Renal cortical epithelial cell (primary cell): ENCODE measurements at regions not wholly inside any gene's neighbourhood (a gene's known extent, or its start where the extent isn't known, plus 50 kb on each side); places are given as distances from the start of the nearest gene placed in this dataset.
"Not testable (repeated sequence)": the region's sequence is repeated elsewhere in the genome, so short reads cannot be mapped to it uniquely, and the experiment has no call there.

Experiments used
- DNase-seq: peaks from one replicate; pipeline ENCODE4 v3.0.0-alpha.2; 2011; ENCODE audit warnings: low read depth

GRCh38 chr10:80750268-80750667 is 212.6 kb downstream of the SH2D4B start:
- no peak for DNase-seq

- DNase-seq: no peak
Observed at GRCh38 chr10:80751940-80752339, 214.2 kb downstream of the SH2D4B start.

- no peak for DNase-seq
Observed at GRCh38 chr10:80753612-80754011, 215.9 kb downstream of the SH2D4B start.

GRCh38 chr10:80755893-80756292 is 218.2 kb downstream of the SH2D4B start:
- DNase-seq: no peak

- DNase-seq: no peak
Observed at GRCh38 chr10:80759693-80760092, 222.0 kb downstream of the SH2D4B start.

- DNase-seq: no peak
Observed at GRCh38 chr10:80760914-80761371, 223.2 kb downstream of the SH2D4B start.

GRCh38 chr10:80767963-80768362 is 230.3 kb downstream of the SH2D4B start:
- DNase-seq: no peak

GRCh38 chr10:80769700-80770160 is 232.0 kb downstream of the SH2D4B start:
- DNase-seq: no peak

- no peak for DNase-seq
Observed at GRCh38 chr10:80770239-80770638, 232.5 kb downstream of the SH2D4B start.

GRCh38 chr10:80771285-80771684 is 233.6 kb downstream of the SH2D4B start:
- no peak for DNase-seq

- DNase-seq: no peak
Observed at GRCh38 chr10:80771902-80772555, 234.3 kb downstream of the SH2D4B start.

GRCh38 chr10:80772596-80772995 is 234.9 kb downstream of the SH2D4B start:
- DNase-seq: no peak

- no peak for DNase-seq
Observed at GRCh38 chr10:80784695-80785094, 247.0 kb downstream of the SH2D4B start.

GRCh38 chr10:80786322-80786721 is 248.6 kb downstream of the SH2D4B start:
- no peak for DNase-seq

- no peak for DNase-seq
Observed at GRCh38 chr10:80787952-80788351, 250.2 kb downstream of the SH2D4B start.

- DNase-seq: no peak
Observed at GRCh38 chr10:80794994-80795393, 257.3 kb downstream of the SH2D4B start.

GRCh38 chr10:80805343-80806020 is 267.8 kb downstream of the SH2D4B start:
- DNase-seq: no peak

- DNase-seq: no peak
Observed at GRCh38 chr10:80814147-80814652, 276.5 kb downstream of the SH2D4B start.

- no peak for DNase-seq
Observed at GRCh38 chr10:80829151-80829550, 291.4 kb downstream of the SH2D4B start.

- DNase-seq: no peak
Observed at GRCh38 chr10:80829562-80829961, 291.9 kb downstream of the SH2D4B start.

- not testable (repeated sequence) for DNase-seq
Observed at GRCh38 chr10:80832693-80833092, 295.0 kb downstream of the SH2D4B start.

- DNase-seq: no peak
Observed at GRCh38 chr10:80855348-80855971, 317.8 kb downstream of the SH2D4B start.

GRCh38 chr10:80856186-80856585 is 318.5 kb downstream of the SH2D4B start:
- no peak for DNase-seq
